ENCODE measurements at regions not wholly inside any gene's neighbourhood (a gene's known extent, or its start where the extent isn't known, plus 50 kb on each side); places are given as distances from the start of the nearest gene placed in this dataset.

GRCh38 chr5:88094403-88094802 lies 174.2 kb downstream of the TMEM161B start:
- no peak for TF ChIP-seq CTCF (IDR thresholded peaks at IDR 0.05; ENCODE audit: control extremely low read depth, extremely low read depth, low read depth, missing control alignments)
- ChIA-PET POLR2A (no interaction called here), CTCF (interaction anchor here (1.7 kb wide), 1 partner anchor 10 kb away, joined by 8 read pairs; no protein-coding TSS in a partner anchor)
- no peak for DNase-seq (ENCODE audit: extremely low spot score)

GRCh38 chr5:88093765-88094164 lies 174.9 kb downstream of the TMEM161B start:
- POLR2A ChIA-PET, result no interaction called here
- no peak for TF ChIP-seq CTCF (IDR thresholded peaks at IDR 0.05; ENCODE audit: control extremely low read depth, extremely low read depth, low read depth, missing control alignments)
- no peak for DNase-seq (ENCODE audit: extremely low spot score)
- CTCF ChIA-PET, result no interaction called here

- CTCF ChIA-PET, result no interaction called here
- DNase-seq (ENCODE audit: extremely low spot score), result no peak
- TF ChIP-seq CTCF (IDR thresholded peaks at IDR 0.05; ENCODE audit: control extremely low read depth, extremely low read depth, low read depth, missing control alignments), result no peak
- POLR2A ChIA-PET, result no interaction called here
Measured at GRCh38 chr5:88092958-88093605, 175.6 kb downstream of the TMEM161B start.

- no peak for DNase-seq (ENCODE audit: extremely low spot score)
- POLR2A ChIA-PET, result no interaction called here
- CTCF ChIA-PET, result no interaction called here
- TF ChIP-seq CTCF (IDR thresholded peaks at IDR 0.05; ENCODE audit: control extremely low read depth, extremely low read depth, low read depth, missing control alignments), result no peak
Measured at GRCh38 chr5:88092358-88092757, 176.3 kb downstream of the TMEM161B start.

- CTCF ChIA-PET, result no interaction called here
- TF ChIP-seq CTCF (IDR thresholded peaks at IDR 0.05; ENCODE audit: control extremely low read depth, extremely low read depth, low read depth, missing control alignments), result no peak
- POLR2A ChIA-PET, result no interaction called here
Measured at GRCh38 chr5:88090506-88090905, 178.1 kb downstream of the TMEM161B start.

GRCh38 chr5:88089719-88090390 lies 178.8 kb downstream of the TMEM161B start:
- no peak for DNase-seq (ENCODE audit: extremely low spot score)
- POLR2A ChIA-PET, result no interaction called here
- CTCF ChIA-PET, result no interaction called here
- TF ChIP-seq CTCF (IDR thresholded peaks at IDR 0.05; ENCODE audit: control extremely low read depth, extremely low read depth, low read depth, missing control alignments), result no peak

More at GRCh38 chr5:88090506-88090905, 178.1 kb downstream of the TMEM161B start:
- no peak for DNase-seq (ENCODE audit: extremely low spot score)

Data from GM10248 (cell line).